Upper lobe of left lung (tissue), 4 donors: ENCODE measurements at regions not wholly inside any gene's neighbourhood (a gene's known extent, or its start where the extent isn't known, plus 50 kb on each side); places are given as distances from the start of the nearest gene placed in this dataset.

Experiments
- CTCF ChIP-seq, 6 experiments: fragments of 450-650 bp in 4 of 6; fragments of 200-600 bp in 2 of 6; sonication (generic) in 2 of 6; IDR thresholded peaks; one replicate each; pipeline ENCODE4 v1.5.1; 2016 to 2019; ENCODE audit warnings: antibody characterized with exemption in 6 of 6
- POLR2A ChIP-seq, 4 donors: fragments of 450-650 bp; IDR thresholded peaks; one replicate each; pipeline ENCODE4 v1.5.1; 2016 to 2017; ENCODE audit warnings: antibody characterized with exemption in 4 of 4, mild to moderate bottlenecking in 2 of 4
- POLR2AphosphoS5 ChIP-seq, 2 donors: sonication (generic); formaldehyde crosslinking; IDR thresholded peaks; one replicate each; pipeline ENCODE4 v1.5.1; 2017; ENCODE audit warnings: antibody characterized with exemption in 2 of 2

- TF ChIP-seq POLR2A (IDR thresholded peaks at IDR 0.05) (no peak), CTCF (IDR thresholded peaks at IDR 0.05) (no peak), POLR2AphosphoS5 (IDR thresholded peaks at IDR 0.05) (no peak)
These were observed 199.1 kb upstream of the ZNF618 start for GRCh38 chr9:113677057-113677456.
